ENCODE measurements at regions not wholly inside any gene's neighbourhood (a gene's known extent, or its start where the extent isn't known, plus 50 kb on each side); places are given as distances from the start of the nearest gene placed in this dataset.

GRCh38 chr2:2843969-2844548, 513.0 kb upstream of the MYT1L start:
- DNase-seq, result no peak

DNA sequence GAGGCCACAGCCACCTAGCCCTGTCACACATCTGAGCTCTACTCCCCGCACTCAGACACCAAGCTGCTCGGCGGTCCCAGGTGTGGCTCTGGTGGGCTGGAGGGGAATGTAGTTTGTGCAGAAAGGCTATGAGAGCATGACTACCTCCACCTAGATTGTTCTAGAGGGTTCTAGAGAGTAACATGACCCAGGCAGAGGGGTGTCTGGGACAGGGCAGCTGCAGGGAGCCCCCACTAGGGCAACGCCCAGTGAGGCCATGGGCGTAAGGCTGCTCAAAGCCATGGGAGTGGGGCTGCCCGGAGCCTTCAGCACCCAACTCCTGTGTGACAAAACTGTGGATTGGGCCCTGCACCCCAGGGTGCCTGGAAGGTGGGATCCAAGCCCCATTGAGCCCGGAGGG, 511.4 kb upstream of the MYT1L start:
- DNase-seq, result no peak

DNA sequence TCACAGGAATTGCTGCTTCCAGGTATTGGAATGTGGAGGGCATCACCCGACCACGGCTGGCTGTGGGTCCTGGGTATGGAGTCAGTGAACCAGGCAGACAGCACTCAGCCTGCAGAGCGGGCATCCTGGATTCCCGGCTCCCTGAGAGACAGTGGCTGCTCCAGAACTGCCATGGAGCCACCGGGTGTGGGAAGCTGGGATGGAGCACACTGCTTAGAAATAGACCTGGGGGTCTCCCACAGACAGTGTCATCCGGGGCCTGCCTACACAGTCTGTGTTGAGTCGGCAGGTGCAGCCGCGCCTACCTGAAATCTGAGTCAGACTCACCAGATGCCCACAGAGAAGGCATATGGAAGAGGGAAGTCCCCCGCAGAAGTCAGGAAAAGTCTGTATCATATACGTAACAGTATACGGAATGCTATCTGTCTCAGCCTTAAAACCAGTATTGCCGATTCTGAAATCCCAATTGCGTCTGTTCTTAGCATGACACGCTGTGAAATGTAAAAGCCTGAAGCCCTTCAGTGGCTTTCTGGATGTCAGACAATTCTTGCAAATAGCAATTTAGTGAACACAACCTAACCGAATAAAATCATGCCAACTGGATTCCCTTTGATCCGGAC, 509.7 kb upstream of the MYT1L start:
- no peak for DNase-seq

- DNase-seq, result no peak
Measured at GRCh38 chr2:2839782-2840531, 508.9 kb upstream of the MYT1L start.

GRCh38 chr2:2839393-2839781, 508.3 kb upstream of the MYT1L start:
- no peak for DNase-seq

DNA sequence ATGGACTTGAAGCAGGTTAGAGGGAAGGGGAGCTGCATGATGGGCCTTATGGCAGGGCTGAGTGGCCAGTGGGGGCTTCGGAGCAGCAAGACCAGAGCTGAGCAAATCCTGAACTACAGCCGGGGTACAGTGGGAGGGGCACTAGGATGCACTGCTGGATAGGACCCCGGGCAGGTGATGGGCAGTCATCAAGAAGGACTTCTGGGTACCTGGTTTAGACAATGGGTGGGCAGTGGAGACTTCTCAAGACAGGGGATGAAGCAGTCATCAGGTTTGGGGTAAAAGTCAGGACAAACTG, 507.4 kb upstream of the MYT1L start:
- DNase-seq, result no peak

DNA sequence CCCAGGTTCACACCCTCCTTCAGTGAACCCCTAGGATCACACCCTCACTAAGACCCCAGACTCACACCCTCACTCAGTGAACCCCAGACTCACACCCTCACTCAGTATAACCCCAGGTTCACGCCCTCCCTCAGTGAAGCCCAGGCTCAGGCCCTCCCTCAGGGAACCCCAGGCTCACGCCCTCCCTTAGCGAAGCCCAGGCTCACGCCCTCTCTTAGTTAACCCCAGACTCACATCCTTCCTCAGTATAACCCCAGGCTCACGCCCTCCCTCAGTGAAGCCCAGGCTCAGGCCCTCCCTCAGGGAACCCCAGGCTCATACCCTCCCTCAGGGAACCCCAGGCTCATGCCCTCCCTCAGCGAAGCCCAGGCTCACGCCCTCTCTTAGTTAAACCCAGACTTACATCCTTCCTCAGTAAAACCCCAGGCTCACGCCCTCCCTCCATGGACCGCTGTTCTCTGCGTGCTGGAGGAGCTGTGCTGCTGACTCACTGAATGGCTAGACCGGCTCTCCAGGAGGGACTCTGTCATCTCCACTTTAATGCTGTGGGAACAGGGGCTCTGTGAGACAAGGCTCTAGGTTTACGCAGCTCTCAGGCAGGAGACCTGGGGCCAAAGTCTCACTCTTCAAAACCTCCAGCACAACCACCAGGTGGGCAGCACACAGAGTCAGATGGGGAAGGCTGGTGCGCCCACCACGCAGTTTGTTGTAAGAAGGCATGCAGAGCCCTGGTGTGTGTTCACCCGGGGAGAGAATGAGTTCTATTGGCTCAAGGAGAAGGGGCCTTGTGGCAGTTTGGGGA, 506.9 kb upstream of the MYT1L start:
- DNase-seq, result no peak

DNA sequence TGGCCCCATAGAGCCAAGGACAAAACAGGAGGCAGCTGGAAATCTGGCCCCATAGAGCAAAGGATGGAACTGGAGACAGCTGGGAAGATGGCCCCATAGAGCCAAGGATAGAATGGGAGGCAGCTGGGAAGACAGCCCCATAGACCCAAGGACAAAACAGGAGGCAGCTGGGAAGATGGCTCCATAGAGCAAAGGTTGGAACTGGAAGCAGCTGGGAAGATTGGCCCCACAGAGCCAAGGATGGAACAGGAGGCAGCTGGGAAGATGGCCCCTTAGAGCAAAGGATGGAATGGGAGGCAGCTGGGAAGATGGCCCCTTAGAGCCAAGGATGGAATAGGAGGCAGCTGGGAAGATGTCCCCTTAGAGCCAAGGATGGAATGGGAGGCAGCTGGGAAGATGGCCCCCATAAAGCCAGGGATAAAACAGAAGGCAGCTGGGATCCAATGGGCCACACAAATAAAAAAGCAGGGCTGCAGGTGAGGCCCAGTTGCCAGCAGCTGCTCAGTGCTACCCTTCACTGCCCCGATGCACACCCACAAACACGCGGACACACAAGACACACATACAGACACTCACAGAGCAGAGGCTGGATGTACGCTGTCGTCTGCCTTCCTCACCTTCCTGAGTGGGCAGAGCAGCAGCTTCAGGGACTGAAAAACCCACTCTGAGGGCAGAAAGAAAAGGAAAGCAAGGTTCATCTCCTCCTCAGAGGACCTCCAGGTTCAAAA, 505.4 kb upstream of the MYT1L start:
- DNase-seq, result no peak

GRCh38 chr2:2834516-2835254, 503.6 kb upstream of the MYT1L start:
- no peak for DNase-seq

DNA sequence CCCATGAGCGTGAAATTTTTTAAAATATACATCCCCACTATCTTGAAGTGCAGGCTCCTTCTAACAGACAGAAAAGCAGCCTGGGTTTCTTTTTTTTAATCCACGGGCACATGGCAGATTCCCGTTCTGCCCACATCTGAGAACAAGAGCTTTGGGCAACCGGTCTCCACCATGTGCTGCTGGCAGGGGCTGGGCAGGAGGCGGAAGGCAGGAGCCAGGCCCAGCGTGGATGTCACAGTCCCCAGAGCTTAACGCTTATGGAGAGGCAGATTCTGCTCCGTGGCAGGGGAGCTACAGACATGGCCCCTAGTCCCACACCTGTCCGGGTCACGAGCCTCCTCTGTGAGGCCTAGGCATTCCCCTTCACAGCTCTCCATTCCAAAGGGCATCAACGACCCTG, 503.0 kb upstream of the MYT1L start:
- no peak for DNase-seq

DNA sequence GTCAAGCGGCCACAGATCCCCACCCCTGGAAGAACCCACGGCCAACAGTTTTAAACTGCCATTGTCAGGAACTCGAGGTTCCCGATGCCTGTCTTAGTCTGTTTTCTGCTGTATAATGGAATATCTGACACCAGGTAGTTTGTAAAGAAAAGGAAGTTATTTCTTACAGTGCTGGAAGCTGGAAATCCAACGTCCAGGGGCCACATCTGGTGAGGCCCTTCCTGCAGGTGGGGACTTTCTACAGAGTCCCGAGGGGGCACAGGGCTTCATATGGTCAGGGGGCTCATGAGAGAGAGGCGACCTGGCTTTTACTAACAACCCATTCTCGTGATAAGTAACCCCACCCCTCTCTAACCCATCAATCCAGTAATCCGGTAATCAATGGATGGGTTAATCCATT, 501.6 kb upstream of the MYT1L start:
- DNase-seq, result no peak

GRCh38 chr2:2831633-2832032, 500.6 kb upstream of the MYT1L start:
- no peak for DNase-seq

DNA sequence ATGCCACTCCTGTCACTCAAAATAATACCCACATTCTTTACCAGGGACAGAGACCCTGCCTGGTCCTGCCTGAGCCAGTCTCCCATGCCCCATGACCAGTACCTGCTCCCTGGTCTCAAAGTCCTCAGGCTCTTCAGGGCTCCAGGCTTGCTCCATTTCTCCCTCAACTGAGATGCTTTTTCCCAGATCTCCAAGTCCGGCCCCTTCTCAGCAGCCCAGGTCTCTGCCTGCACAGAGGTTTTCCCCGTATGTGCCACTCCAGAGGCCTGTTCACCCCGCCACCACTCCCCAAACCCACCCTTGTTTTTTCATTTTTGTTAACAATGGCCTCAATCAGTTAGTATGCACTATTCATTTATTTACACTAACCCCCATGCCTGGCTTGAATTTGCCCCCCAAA, 499.5 kb upstream of the MYT1L start:
- DNase-seq, result no peak

GRCh38 chr2:2828774-2829368, 497.8 kb upstream of the MYT1L start:
- DNase-seq, result no peak

- DNase-seq, result no peak
Measured at GRCh38 chr2:2827761-2828221, 496.7 kb upstream of the MYT1L start.

DNA sequence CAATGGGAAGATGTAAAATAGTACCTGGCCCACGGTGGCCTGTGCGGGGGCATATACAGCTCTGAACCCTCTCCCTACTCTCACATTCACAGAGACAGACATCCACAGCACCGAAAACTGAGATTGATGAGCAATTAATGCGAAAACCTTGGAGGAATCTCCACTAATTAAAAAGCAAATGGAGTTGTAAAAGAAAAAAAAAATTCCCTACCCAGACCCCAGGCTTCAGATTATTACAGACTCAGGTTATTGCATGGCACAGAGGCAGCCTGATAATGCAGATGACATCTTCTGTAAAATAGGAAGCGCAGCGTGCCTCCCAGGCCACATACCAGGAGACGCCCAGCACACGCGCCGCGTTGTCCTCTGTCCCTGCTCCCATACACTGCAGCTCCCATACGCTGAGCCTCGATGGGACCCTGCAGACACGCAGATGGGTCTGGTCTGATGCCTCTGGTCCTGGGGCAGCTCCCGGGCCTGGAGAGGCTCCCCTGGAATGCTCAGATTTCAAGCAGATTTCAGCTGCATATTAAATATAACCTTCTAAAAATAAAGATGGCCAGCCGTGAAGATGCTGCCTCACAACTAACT, 496.1 kb upstream of the MYT1L start:
- DNase-seq, result no peak

DNA sequence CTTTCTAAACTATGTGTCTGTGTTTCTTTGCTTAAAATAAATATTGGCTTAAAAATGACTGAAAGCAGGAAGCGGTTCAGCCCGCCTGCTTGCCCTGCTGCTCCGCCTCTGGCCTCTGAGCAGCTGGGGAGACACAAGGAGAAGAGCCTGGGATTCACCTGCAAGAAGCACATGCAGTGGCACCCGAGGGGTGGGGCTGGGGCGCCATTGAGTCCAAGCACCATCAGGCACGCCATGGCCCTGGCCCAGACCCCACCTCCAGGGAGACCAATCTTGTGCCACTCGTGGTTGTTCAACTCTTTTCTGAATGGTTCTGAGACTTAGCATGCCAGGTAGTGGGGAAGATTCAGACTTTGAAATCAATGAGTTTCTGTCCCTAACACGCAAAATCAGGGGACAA, 495.5 kb upstream of the MYT1L start:
- no peak for DNase-seq

DNA sequence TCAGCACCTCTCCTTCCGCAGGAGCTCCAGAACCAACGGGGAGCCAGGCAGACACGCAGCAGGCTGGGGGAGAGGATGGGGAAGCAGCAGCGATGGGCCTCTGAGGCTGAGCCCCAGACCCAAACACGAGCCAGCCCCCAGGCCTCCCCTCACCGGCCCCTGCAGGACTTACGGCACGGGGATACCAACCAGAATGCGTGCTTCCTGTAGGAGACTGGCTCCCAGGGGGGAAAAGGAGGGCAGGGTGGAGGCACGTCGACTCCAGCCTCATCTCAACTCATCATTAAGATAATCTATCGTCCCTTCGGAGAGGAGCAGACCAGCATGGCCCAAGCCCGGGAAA, 495.1 kb upstream of the MYT1L start:
- DNase-seq, result no peak

DNA sequence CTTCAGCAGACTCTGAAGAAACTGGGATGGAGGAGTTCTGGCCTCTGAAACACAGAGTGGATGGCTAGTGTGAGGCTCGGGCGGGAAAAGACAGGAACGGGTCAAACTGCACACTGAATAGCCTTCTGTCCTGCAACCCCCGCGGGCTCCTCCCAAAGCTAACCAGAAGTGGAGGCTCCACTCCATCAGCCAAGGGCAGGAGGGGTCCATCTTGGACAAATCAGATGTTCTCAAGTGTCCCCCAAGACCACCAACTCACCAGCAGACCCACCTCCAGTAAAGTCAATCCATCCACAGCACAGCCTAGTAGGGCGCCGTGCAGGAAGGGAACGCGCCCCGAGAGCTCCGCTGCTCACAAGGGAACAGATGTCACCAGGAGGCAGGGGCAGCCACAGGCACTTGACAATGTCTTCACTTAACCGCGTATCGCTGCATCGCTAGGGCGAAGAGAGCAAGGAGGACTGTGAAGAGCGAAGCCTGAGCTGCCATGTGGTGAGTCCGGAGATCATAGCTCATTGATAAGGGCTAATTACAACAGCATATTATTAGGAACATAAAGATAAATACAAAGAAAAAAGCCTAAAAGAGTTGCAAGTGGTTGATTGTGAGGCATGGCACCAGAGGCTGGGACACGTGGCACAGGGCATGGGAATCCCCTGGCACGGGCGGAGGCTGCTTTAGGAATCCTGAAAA, 494.6 kb upstream of the MYT1L start:
- DNase-seq, result no peak

- DNase-seq, result no peak
Measured at GRCh38 chr2:2825062-2825461, 494.0 kb upstream of the MYT1L start.

- no peak for DNase-seq
Measured at GRCh38 chr2:2824588-2824987, 493.5 kb upstream of the MYT1L start.
